ENCODE measurements at regions not wholly inside any gene's neighbourhood (a gene's known extent, or its start where the extent isn't known, plus 50 kb on each side); places are given as distances from the start of the nearest gene placed in this dataset.

GRCh38 chr3:110021659-110022058 lies 684.3 kb upstream of the DPPA4 start:
- TF ChIP-seq FOXA1 (IDR thresholded peaks at IDR 0.05) (no peak), CTCF (IDR thresholded peaks at IDR 0.05; ENCODE audit: low read depth, low read length, missing input control) (no peak), ATF3 (IDR thresholded peaks at IDR 0.05) (no peak), YY1 (IDR thresholded peaks at IDR 0.05) (no peak), MAX (IDR thresholded peaks at IDR 0.05) (no peak)
